ENCODE measurements at regions not wholly inside any gene's neighbourhood (a gene's known extent, or its start where the extent isn't known, plus 50 kb on each side); places are given as distances from the start of the nearest gene placed in this dataset.

GRCh38 chr2:58932801-58933200 is 691.7 kb upstream of the FANCL start:
- H3K9me2 ChIP-seq (ENCODE audit: insufficient read depth, low read length) = no peaks in the 10 kb centered on the region
- H3K27me3 ChIP-seq (ENCODE audit: insufficient read depth, low read depth, low read length) = no peaks in the 10 kb centered on the region
- H3K36me3 ChIP-seq (ENCODE audit: insufficient read depth, low read length) = no peaks in the 10 kb centered on the region
- H2AFZ ChIP-seq (ENCODE audit: low read depth, low read length) = no peak overlapping the region
- H3K4me2 ChIP-seq (ENCODE audit: low read length) = no peak overlapping the region
- no peaks in the 10 kb centered on the region for H3K9me3 ChIP-seq (ENCODE audit: low read length)
- H4K20me1 ChIP-seq (ENCODE audit: insufficient read depth) = no peaks in the 10 kb centered on the region
- TF ChIP-seq MXI1 (conservative IDR thresholded peaks at IDR 0.05; ENCODE audit: poor library complexity, severe bottlenecking) = no peak
- H3K9ac ChIP-seq (ENCODE audit: low read length) = no peak overlapping the region
- no peaks in the 10 kb centered on the region for H3F3A ChIP-seq (ENCODE audit: insufficient read depth, low read length, poor library complexity, severe bottlenecking)
- no peak overlapping the region for H3K4me3 ChIP-seq (ENCODE audit: low read length)
- H3K27ac ChIP-seq (ENCODE audit: low read length) = no peak overlapping the region
- H3K79me2 ChIP-seq (replicated peaks; ENCODE audit: insufficient read depth, low read length) = no peaks in the 10 kb centered on the region

DNA sequence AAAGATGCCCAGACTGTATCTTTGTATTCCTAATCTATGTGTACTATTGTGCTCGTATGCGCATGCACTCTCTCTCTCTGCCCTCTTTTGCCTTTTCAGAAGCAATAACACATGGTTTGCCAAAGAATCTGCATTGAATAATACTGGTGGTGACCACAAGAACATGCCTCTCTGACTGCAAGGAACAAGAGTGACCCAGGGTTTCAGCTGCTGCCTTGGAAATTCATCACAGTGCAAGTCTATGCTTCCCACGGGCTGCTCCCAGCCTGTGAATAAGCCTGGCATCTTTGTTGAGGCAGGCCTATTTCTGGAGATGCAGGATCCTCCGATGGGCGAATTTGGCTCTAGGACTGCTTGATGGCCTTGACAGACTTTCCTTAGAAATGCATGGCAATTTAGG is 689.4 kb upstream of the FANCL start:
- Histone ChIP-seq H3K9ac (ENCODE audit: low read length) (no peak overlapping the region), H3K27ac (ENCODE audit: low read length) (no peak overlapping the region)
- TF ChIP-seq TAF1 (IDR thresholded peaks at IDR 0.05; ENCODE audit: low read depth) (no peak), CTCF (IDR thresholded peaks at IDR 0.05; ENCODE audit: poor library complexity, severe bottlenecking) (no peak), POLR2AphosphoS5 (IDR thresholded peaks at IDR 0.05) (no peak), MXI1 (conservative IDR thresholded peaks at IDR 0.05; ENCODE audit: poor library complexity, severe bottlenecking) (no peak)

DNA sequence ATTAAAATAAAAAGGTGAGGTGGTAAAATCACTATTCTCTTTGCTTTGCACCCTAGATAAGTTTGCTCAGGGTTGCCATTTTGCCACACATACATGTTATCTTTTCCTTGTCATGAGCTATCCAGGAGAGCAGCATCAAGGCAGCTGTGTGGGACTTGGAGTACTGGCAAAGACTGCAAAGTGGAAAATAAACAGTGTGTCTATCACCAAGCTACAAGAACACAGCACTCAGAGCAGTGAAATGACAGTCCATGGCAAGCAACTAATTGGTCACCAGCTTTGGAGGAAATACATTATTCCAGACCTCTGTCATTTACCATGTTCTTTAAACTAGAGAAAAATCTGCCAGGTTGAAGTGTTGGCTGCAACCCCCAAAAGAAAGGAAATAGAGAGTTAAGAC is 687.8 kb upstream of the FANCL start:
- no peak overlapping the region for H3K4me3 ChIP-seq (ENCODE audit: low read length)
- no peak overlapping the region for H2AFZ ChIP-seq (ENCODE audit: low read depth, low read length)
- no peaks in the 10 kb centered on the region for H3K9me3 ChIP-seq (ENCODE audit: low read length)
- H3K36me3 ChIP-seq (ENCODE audit: insufficient read depth, low read length) = no peaks in the 10 kb centered on the region
- no peak overlapping the region for H3K4me2 ChIP-seq (ENCODE audit: low read length)
- H3F3A ChIP-seq (ENCODE audit: insufficient read depth, low read length, poor library complexity, severe bottlenecking) = no peaks in the 10 kb centered on the region
- H3K9me2 ChIP-seq (ENCODE audit: insufficient read depth, low read length) = no peaks in the 10 kb centered on the region
- H3K27ac ChIP-seq (ENCODE audit: low read length) = no peak overlapping the region
- no peaks in the 10 kb centered on the region for H3K27me3 ChIP-seq (ENCODE audit: insufficient read depth, low read depth, low read length)
- H4K20me1 ChIP-seq (ENCODE audit: insufficient read depth) = no peaks in the 10 kb centered on the region
- no peaks in the 10 kb centered on the region for H3K79me2 ChIP-seq (replicated peaks; ENCODE audit: insufficient read depth, low read length)
- TF ChIP-seq EZH2 (IDR thresholded peaks at IDR 0.05; ENCODE audit: borderline replicate concordance, insufficient read depth, low read length, poor library complexity, severe bottlenecking) (no peak), MXI1 (conservative IDR thresholded peaks at IDR 0.05; ENCODE audit: poor library complexity, severe bottlenecking) (no peak), EP300 (conservative IDR thresholded peaks at IDR 0.05; ENCODE audit: poor library complexity, severe bottlenecking) (no peak), POLR2AphosphoS5 (IDR thresholded peaks at IDR 0.05) (no peak), TAF1 (IDR thresholded peaks at IDR 0.05; ENCODE audit: low read depth) (no peak), CTCF (IDR thresholded peaks at IDR 0.05; ENCODE audit: poor library complexity, severe bottlenecking) (no peak), RAD21 (conservative IDR thresholded peaks at IDR 0.05) (no peak), SMC3 (conservative IDR thresholded peaks at IDR 0.05; ENCODE audit: poor library complexity) (no peak)
- TF ChIP-seq, protein P1, sequence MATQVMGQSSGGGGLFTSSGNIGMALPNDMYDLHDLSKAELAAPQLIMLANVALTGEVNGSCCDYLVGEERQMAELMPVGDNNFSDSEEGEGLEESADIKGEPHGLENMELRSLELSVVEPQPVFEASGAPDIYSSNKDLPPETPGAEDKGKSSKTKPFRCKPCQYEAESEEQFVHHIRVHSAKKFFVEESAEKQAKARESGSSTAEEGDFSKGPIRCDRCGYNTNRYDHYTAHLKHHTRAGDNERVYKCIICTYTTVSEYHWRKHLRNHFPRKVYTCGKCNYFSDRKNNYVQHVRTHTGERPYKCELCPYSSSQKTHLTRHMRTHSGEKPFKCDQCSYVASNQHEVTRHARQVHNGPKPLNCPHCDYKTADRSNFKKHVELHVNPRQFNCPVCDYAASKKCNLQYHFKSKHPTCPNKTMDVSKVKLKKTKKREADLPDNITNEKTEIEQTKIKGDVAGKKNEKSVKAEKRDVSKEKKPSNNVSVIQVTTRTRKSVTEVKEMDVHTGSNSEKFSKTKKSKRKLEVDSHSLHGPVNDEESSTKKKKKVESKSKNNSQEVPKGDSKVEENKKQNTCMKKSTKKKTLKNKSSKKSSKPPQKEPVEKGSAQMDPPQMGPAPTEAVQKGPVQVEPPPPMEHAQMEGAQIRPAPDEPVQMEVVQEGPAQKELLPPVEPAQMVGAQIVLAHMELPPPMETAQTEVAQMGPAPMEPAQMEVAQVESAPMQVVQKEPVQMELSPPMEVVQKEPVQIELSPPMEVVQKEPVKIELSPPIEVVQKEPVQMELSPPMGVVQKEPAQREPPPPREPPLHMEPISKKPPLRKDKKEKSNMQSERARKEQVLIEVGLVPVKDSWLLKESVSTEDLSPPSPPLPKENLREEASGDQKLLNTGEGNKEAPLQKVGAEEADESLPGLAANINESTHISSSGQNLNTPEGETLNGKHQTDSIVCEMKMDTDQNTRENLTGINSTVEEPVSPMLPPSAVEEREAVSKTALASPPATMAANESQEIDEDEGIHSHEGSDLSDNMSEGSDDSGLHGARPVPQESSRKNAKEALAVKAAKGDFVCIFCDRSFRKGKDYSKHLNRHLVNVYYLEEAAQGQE (IDR thresholded peaks at IDR 0.05; ENCODE audit: borderline replicate concordance) = no peak
- no peak overlapping the region for H3K9ac ChIP-seq (ENCODE audit: low read length)

More for the DNA sequence above, 689.4 kb upstream of the FANCL start:
- Histone ChIP-seq H3K36me3 (ENCODE audit: insufficient read depth, low read length) (no peaks in the 10 kb centered on the region), H3K9me2 (ENCODE audit: insufficient read depth, low read length) (no peaks in the 10 kb centered on the region), H3F3A (ENCODE audit: insufficient read depth, low read length, poor library complexity, severe bottlenecking) (no peaks in the 10 kb centered on the region), H3K9me3 (ENCODE audit: low read length) (no peaks in the 10 kb centered on the region), H3K4me3 (ENCODE audit: low read length) (no peak overlapping the region), H3K79me2 (replicated peaks; ENCODE audit: insufficient read depth, low read length) (no peaks in the 10 kb centered on the region), H4K20me1 (ENCODE audit: insufficient read depth) (no peaks in the 10 kb centered on the region), H2AFZ (ENCODE audit: low read depth, low read length) (no peak overlapping the region), H3K4me2 (ENCODE audit: low read length) (no peak overlapping the region), H3K27me3 (ENCODE audit: insufficient read depth, low read depth, low read length) (no peaks in the 10 kb centered on the region)
